Hepatocyte (in vitro differentiated cells): ENCODE measurements at regions not wholly inside any gene's neighbourhood (a gene's known extent, or its start where the extent isn't known, plus 50 kb on each side); places are given as distances from the start of the nearest gene placed in this dataset.

Experiments used
- EZH2 ChIP-seq: fragments of 200-600 bp; sonication (generic); IDR thresholded peaks from 2 replicates; pipeline ENCODE4 v1.6.1; 2016; ENCODE audit warnings: antibody characterized with exemption, mild to moderate bottlenecking, borderline replicate concordance
- EZH2phosphoT487 ChIP-seq: fragments of 200-600 bp; sonication (generic); IDR thresholded peaks from one replicate; pipeline ENCODE4 v1.6.1; 2018; ENCODE audit warnings: antibody characterized with exemption, mild to moderate bottlenecking, low read depth, moderate library complexity; ENCODE audit not compliant: unreplicated experiment, severe bottlenecking
- TF ChIP-seq, protein P1 (sequence below): fragments of 200-600 bp; sonication (generic); IDR thresholded peaks from 2 replicates; pipeline ENCODE4 v1.5.1; 2016; ENCODE audit warnings: antibody characterized with exemption, mild to moderate bottlenecking; ENCODE audit not compliant: poor library complexity

DNA sequence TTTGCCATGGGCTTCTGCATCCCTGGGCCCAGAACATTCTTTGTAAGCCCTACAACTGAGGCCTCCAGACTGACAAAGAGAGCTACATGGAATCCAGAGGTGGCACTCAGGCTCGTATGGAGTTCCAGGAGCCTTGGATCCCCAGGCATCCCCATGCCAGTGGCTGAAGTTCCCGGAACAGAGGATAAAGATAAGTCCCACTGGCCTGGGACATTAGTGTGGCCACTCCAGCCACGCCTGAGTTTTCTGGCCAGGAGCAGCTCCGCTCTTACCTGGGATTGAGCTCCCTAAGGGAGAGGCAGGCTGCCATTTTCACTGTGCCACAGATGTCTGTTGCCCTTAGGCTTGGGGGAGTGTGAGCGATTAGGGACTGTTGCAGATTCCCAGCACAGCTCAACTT, 656.3 kb upstream of the FAM174A start:
- TF ChIP-seq, protein P1, sequence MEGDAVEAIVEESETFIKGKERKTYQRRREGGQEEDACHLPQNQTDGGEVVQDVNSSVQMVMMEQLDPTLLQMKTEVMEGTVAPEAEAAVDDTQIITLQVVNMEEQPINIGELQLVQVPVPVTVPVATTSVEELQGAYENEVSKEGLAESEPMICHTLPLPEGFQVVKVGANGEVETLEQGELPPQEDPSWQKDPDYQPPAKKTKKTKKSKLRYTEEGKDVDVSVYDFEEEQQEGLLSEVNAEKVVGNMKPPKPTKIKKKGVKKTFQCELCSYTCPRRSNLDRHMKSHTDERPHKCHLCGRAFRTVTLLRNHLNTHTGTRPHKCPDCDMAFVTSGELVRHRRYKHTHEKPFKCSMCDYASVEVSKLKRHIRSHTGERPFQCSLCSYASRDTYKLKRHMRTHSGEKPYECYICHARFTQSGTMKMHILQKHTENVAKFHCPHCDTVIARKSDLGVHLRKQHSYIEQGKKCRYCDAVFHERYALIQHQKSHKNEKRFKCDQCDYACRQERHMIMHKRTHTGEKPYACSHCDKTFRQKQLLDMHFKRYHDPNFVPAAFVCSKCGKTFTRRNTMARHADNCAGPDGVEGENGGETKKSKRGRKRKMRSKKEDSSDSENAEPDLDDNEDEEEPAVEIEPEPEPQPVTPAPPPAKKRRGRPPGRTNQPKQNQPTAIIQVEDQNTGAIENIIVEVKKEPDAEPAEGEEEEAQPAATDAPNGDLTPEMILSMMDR, result no peak
- TF ChIP-seq EZH2phosphoT487 (no peak), EZH2 (no peak)
